ENCODE measurements at regions not wholly inside any gene's neighbourhood (a gene's known extent, or its start where the extent isn't known, plus 50 kb on each side); places are given as distances from the start of the nearest gene placed in this dataset.
"Not testable (repeated sequence)": the region's sequence is repeated elsewhere in the genome, so short reads cannot be mapped to it uniquely, and the experiment has no call there.

DNA sequence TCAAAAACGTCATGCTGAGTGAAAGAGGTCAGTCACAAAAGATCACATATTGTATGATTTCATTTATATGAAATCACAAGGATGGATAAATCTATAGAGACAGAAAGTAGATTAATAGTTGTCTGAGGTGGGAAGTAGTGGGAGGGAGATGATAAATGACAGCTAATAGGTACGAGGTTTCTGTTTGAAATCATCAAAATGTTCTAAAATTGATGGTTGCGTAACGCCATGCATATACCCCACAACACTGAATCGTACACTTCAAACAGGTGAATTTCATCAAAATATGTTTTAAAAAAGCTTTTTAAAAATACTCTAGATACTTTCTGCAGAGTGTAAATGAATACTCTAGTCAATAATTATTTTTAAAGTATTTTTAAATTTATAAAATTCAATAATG lies 303.0 kb upstream of the STAC start:
- DNase-seq (ENCODE audit: low read depth) = no peak

DNA sequence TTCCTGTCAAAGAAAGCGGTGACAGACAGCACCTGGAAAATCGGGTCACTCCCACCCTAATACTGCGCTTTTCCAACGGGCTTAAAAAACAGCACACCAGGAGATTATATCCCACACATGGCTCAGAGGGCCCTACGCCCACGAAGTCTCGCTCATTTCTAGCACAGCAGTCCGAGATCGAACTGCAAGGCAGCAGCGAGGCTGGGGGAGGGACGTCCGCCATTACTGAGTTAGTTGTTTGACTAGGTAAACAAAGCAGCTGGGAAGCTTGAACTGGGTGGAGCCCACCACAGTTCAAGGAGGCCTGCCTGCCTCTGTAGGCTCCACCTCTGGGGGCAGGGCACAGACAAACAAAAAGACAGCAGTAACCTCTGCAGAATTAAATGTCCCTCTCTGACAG lies 297.3 kb upstream of the STAC start:
- not testable (repeated sequence) for DNase-seq (ENCODE audit: low read depth)

DNA sequence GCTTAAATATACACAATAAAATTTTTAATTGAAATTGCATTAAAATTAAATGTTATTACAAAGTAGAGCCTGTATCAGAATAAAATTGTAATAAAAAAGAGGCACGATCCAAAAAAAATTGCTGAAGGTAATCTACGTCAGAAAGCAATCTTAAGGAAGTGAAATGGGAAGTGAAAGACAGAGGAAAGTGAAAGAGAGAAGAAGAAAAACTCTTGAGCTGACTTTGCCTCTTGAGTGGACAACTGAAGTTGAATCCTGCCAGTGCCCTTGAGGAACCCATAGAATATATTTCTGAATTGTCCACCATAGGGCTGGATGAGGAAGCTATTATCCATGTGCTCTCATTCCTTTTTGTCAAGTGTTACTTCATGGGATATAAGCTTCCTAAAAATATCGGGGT lies 285.1 kb upstream of the STAC start:
- no peak for DNase-seq (ENCODE audit: low read depth)

DNA sequence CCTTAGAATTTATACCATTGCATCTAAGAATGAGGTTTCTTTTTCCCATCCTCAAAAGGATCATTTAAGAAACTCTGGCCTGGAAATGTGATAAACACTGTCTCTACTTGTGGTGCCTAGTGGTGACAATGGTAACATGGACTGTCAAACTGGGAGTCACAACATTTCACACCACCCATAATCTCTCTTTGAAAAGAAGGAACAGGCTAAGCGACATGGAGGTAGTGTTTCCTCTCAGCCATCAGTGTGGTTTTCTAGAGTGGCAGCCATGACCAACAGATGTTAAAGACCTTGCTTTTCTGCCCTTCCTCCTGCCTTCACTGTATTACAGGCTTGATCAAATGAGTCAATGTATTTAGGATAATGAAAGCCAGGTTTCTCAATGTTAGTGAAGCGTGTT lies 283.1 kb upstream of the STAC start:
- DNase-seq (ENCODE audit: low read depth) = no peak

DNA sequence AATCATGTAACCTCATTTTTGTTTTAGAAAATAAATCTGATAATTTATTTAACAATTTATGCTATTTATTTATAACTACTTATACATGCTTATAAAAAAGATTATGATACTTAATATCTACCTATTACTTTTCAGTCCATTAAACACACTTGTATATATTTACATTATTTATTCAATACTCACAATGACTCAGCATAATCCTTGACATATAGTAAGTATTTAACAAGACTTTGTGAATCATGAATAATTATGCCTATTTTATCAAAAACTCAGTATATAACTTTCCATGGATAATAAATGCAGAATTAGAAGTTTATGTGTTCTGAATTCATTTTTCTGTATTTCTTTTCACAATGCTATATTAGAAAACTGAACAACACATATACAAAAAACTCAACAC lies 266.0 kb upstream of the STAC start:
- no peak for DNase-seq (ENCODE audit: low read depth)

DNA sequence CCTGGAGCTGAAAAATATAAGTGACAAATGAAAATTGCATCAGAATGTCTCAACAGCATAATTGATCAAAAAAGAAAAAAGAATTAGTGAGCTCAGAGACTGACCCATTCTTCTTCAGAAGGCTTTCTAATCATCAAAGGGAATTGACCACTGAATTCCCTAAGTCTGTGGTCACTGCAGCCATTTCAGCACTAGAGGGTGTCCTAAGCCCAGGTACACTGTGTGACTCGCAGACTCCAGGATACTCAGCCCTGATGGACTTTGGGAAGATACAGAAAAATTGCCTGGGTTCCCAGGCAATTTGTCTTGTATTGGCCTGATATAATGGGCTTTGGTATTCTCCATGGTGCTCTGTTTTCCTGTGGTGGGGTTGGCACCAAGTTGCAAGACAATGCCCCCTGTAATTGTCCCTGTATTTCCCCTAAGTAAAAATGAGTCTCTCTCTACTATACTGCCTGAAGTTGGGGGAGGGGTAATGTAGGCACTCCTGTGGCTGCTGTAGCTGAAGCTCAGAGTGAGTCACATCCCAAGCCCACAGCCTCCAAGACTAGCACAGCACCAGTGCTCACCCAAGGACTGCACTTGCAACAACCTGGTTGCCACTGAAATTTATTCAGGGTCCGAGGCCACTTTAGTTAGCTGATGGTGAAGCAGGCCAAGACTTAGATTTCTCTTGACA lies 256.0 kb upstream of the STAC start:
- no peak for DNase-seq (ENCODE audit: low read depth)

DNA sequence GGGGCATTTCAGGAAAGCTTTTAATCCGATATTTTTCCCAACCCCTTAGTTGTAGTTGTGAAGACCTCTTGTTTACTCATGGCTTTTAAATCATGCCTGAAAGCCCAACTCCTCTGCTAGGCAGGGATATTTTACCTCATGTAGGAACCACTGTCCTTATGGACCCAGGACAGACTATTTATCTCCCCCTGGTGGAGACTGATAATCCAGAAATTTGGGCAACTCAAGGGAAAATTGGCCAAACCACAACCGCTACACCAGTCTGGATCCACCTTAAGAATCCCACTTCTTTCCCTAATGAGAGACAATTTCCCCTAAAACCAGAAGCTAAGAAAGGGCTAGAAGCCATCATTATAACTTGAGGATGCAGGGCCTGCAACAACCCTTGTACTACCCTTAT lies 248.1 kb upstream of the STAC start:
- no peak for DNase-seq (ENCODE audit: low read depth)

DNA sequence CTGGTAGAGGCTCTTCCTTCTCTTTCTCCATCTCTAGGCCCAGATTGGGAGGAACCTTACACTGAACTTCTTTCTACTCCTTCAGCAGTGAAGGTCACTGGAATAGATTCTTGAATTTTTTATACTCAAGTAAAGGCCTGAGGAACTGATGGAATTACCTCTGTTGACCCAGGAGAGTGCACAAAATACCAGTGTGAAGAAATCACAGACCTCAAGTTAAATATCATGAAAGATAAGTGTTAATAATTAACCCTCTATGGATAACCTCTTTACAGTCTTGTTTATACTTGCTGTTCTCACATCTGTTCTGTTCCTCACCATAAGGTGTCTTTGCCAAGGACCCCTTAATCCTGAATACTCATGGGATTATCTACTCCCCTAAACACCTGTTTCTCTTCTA lies 244.4 kb upstream of the STAC start:
- no peak for DNase-seq (ENCODE audit: low read depth)

DNA sequence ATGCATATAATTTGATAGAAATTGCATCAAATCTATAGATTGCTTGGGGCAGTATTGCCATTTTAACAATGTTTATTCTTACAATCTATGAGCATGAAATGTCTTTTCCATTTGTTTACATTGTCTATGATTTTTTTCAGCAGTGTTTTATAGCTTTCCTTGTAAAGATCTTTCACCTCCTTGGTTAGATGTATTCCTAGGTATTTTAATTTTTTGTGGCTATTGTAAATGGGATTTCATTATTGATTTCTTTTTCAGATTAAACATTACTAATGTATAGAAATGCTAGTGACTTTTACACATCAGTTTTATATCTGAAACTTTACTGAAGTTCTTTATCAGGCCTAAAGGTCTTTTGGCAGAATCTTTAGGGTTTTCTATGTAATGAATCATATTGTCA lies 237.6 kb upstream of the STAC start:
- DNase-seq (ENCODE audit: low read depth) = no peak

DNA sequence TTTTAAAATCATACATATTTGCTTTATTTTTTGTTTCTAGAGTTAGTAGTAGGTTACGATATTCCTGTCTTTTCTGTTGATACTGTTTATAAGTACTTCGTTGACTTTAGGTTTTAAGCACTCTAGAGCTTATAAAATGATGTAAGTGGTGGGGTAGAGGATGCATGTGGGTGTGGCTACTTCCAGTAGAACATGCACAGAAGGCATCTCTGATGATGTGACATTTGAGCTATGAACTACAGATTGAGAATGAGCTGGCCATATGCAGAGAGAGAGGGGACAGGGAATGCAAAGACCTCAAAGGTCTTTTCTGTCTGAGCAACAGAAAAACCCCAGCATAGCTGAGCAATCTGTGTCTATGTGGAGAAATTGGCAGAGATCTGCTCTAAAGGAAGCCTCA lies 233.9 kb upstream of the STAC start:
- DNase-seq (ENCODE audit: low read depth) = no peak

DNA sequence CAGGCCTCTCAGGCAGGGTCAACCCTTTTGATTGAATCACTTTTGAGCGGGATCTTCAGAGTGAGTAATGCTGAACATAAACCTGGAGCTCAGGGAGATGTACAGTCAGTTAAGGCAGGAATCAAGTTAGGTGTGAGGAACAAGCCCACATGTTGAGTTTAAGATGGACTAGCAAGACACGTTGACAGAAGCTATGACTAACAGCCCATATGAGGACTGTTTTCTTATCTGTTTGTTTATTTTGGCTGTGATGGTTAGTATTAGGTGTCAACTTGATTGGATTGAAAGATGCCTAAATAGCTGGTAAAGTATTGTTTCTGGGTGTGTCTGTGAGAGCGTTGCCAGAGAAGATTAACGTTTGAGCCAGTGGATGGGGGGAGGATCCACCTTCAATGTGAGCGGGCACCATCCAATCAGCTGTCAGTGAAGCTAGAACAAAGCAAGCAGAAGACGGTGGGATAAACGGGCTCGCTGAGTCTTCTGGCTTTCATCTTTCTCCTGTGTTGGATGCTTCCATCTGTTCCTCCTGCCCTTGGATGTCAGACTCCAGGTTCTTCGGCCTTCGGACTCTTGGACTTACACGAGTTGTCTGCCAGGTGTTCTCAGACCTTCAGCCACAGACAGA lies 232.3 kb upstream of the STAC start:
- DNase-seq (ENCODE audit: low read depth) = no peak

DNA sequence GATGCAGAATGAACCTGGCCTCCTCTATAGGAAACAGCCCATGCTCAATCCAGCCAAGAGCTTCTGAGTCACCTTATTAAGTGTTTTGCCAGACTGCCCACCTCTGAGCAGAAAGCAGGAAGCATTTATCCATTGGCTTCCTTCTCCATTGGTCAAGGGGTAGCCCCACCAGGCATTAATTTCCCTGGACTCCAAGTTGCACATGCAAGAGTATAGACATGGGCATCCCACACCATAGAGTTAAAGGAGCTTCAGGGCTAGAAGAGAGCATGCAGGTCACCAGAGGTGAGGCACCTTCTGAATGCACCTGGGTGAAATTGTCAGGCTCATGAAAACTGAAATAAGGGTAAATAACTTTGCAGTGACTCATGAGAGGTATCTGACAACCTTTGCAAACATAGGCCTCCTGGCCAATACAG lies 230.8 kb upstream of the STAC start:
- no peak for DNase-seq (ENCODE audit: low read depth)

DNA sequence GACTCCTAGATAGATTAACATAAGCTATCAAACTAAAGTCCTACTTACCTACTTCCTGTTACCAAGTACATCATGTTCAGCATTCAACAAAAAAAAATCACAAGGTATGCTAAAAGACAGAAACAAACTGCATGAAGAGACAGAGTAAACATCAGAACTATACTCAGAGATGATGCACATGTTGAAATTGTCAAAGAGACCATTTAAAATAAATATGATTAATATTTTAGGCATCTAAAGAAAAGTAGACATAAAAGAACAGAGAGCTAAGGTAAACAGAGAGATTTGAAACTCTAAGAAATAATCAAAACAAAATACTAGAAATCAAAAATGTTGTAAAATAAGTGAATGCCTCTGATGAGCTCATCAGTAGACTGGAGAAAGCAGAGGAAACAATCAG lies 224.8 kb upstream of the STAC start:
- DNase-seq (ENCODE audit: low read depth) = no peak

DNA sequence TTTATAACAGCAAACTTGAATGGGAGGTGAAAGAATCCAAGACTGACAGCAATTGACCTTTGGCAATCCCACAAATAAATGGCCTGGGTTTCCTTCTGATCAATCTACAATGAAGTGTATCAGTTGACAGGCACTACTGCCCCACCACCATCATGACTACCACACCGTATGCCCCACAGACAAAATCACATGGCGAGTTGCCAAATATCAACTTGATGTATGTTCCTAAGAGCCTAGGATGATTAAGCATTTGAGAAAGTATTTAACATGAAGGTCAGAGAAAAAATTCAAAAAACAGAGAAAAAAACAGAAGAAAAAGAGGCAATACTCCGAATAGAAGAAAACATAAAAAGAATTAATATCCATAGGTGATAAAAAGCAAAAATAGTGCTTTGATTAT lies 215.9 kb upstream of the STAC start:
- DNase-seq (ENCODE audit: low read depth) = no peak

DNA sequence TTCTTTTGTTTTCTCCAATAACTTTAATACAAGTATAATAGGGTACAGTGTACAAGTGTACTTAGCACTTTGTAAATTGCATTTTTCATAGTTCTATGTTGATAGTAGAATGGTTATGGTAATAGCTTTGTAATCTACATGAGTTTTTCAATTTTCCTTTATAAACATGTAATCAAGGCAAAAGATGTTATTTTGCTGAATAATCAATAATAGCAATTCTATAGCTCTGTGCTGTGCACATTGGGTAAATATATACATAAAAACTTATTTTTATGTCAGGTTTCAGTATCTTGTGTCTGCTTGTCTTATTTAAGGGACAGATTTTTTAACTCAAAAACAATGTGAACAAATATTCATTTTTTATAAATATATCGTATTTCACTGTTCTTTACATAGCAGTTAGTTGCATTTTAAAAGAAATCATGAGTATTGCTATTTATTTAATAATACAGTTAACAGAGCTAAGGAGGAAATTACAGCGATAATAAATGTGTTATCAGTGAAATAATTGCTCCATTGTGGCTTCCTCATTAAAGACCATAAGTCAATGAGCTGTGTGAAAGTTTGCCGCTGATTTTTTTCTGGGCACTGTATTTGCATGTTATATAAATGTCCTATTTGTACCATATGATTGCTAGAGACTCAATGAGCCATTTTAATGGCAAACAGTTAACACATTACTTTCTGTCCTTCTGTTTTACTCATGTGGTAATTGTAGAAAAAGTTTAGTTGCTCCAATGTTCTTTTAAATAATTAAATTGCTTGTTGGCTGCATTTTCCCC lies 214.6 kb upstream of the STAC start:
- DNase-seq (ENCODE audit: low read depth) = no peak

DNA sequence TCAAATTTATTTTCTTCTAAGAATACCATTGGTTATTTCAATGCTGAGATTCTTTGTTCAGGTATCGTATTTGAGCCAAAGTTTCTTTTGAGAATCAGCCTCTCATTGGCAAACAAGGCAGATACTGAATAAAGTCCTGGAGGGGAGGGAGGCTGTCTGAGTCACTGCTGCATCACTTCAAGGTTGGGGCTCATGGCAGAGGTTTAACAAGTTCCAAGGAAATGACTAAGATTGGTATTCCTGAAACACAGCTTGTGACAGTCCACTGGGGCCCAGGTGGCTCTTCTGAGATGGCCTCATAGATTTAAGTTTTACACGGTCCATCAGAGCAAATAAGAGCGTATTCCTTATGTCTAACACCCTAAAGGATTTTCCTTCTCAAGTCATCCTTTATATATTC lies 213.8 kb upstream of the STAC start:
- DNase-seq (ENCODE audit: low read depth) = no peak

DNA sequence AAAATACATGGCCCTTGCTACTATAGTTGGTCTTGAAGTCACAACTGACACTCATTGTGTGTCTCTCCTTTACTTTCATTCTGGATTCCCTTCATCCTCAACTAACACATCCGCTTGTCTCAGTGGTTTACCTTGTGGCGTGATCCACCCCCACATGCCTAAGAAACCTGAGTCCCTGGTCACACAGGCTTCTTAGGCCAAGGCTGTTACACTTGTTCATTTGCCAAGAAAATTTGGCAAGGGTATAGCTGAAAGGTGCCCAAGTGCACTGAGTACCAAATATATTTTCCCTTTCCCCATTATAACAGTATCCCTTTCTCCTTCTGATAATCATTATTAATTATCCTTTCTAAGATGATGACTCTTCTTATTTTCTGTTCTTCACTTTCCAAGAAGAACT lies 207.6 kb upstream of the STAC start:
- DNase-seq (ENCODE audit: low read depth) = no peak

DNA sequence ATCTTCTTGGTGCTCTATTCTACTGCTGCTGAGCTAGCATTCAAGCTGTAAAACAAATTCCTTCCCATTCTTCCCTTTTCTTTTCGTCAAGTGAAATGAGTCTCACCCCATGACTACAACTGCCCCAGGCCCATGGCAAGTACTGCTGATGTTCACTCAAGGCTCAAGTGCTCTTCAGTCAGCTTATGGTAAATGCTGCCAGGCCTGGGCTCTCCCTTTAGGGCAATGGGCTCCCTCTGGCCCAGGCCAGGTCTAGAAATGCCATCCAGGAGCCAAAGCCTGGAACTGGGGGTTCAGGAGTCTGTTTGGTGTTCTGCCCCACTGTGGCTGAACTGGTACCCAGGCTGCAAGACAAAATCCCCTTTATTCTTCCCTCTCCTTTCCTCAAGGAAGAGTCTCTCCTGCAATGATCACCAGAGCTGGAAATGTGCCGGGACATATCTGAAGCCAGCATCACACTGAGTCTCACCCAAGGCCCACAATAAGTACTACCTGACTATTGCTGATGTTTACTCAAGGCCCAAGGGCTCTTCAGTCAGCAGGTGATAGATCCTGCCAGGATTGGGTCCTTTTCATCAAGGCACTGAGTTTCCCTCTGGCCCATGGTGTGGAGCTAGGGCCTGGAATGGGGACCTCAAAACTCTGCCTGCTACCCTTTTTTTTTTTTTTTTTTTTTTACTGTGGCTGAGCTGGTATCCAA lies 205.0 kb upstream of the STAC start:
- DNase-seq (ENCODE audit: low read depth) = no peak

DNA sequence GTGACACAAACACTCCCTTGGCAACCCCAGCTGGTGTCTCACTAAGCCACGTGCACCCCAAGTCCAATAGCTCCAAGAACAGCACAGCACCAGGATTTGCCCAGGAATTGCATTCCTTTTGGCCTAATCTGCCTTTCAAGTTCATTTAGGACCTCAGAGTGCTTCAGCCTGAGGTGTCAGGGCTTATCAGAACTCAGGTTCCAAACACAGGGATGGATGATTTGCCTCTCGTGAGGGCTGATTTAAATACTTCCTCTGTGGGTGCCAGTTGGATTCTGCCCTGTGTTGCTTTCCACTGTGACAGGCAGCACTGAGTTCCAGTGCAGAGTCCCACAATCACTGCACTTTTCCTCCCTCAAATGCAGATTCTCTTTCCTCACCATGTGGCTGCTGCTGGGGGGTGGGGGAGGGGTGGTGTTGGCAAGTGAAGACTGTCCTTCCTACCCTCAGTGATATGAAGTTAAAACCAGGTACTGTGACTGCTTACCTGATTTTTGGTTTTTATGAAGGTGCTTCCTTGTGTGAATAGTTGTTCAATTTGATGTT lies 204.3 kb upstream of the STAC start:
- no peak for DNase-seq (ENCODE audit: low read depth)

DNA sequence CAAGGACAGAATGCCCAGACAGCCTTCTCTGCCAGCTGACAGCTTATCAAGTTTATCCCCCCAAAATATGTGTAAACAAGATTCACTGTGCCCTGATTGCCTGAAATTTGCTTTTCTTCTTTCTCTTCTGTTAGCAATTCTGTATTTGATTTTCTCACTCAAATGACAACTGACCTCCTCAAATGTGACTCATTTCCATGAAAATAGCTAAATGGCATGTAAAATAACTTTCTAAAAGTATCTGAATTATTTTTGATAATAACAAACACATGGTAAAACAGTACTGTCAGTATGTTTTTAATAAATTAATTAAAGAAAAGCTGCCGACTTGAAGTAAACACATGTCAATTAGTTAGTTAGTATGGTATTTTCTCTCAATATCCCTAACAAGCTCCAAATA lies 202.3 kb upstream of the STAC start:
- DNase-seq (ENCODE audit: low read depth) = no peak

DNA sequence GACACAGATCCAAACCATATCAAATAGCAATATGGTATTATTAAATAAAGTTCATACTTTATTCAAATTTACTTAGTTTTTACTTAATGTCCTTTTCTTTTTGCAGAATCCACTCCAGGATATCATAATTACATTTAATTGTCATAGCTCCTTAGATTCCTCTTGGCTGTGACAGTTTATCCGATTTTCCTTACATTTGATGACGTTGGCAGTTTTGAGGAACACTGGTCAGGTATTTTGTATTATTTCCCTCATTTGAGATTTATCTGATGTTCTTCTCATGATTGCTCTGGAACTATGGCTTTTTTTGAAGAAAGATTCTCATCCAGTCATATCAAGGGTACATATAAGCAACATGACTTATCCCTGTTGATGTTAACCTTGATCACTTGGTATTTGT lies 198.3 kb upstream of the STAC start:
- DNase-seq (ENCODE audit: low read depth) = no peak

DNA sequence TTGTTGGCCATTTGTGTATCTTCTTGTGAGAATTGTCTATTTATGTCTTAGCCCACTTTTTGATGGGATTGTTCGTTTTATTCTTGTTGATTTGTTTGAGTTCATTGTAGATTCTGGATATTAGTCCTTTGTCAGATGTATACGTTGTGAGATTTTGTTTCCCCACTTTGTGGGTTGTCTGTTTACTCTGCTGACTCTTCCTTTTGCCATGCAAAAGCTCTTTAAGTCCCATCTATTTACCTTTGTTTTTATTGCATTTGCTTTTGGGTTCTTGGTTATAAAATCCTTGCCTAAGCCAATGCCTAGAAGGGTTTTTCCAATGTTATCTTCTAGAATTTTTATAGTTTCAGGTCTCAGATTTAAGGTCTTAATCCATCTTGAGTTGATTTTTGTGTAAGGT lies 193.1 kb upstream of the STAC start:
- DNase-seq (ENCODE audit: low read depth) = not testable (repeated sequence)

DNA sequence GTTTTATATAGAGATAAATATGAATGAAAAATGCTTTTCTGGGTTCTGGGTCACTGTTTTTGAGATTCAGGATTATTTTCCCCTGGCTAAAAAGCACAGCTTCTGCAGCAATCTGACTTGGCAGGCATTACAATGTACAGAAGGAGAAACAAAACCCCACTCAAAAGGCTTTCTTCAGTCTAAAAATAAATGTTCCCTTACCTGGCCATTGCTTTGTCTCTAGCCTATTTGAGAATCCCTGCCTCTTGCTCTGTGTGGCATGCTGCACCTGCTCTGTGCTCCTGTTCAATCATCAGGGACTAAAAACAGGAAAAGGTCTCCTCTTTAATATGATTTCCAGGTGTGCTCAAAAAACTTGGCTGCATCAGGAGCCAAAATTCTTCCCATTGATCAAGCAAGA lies 187.4 kb upstream of the STAC start:
- no peak for DNase-seq (ENCODE audit: low read depth)

All from stimulated activated CD8-positive, alpha-beta memory T cell treated with anti-CD3 and anti-CD28 coated beads, Interleukin-15, amount 100 ng/mL, for 24 hours (primary cell).